Caco-2 (cell line): ENCODE measurements at regions not wholly inside any gene's neighbourhood (a gene's known extent, or its start where the extent isn't known, plus 50 kb on each side); places are given as distances from the start of the nearest gene placed in this dataset.

Source experiments
- BruUV-seq: library from RNA; stranded (reverse); fragments of 400-500 nt; replicated peaks from 2 replicates; lab custom pipeline; 2021; lab: Mats Ljungman, UMichigan
- CTCF ChIA-PET: fragments of 300-600 bp; sonication (Branson Sonifier 250); formaldehyde crosslinking; loops from one replicate; lab custom pipeline; 2022; ENCODE audit warnings: antibody characterized with exemption; lab: Charles Lee
- POLR2A ChIA-PET: fragments of 300-600 bp; sonication (Branson Sonifier 250); formaldehyde crosslinking; loops from one replicate; lab custom pipeline; 2022; ENCODE audit warnings: antibody characterized with exemption; lab: Charles Lee
- DNase-seq, 2 experiments: peaks; one replicate each; pipeline versions ENCODE4 v3.0.0 to v3.0.0-alpha.2; 2020 to 2022
- H3K27me3 ChIP-seq: replicated peaks from 2 replicates; pipeline ENCODE4 v1.6.0; 2011; ENCODE audit warnings: low read length; ENCODE audit not compliant: control insufficient read depth, insufficient read depth
- H3K36me3 ChIP-seq: 2 replicates; pipeline ENCODE4 v1.5.1; 2011; ENCODE audit warnings: low read length; ENCODE audit not compliant: control insufficient read depth, insufficient read depth
- H3K4me1 ChIP-seq: fragments of 250-450 bp; sonication (Bioruptor Pico); 2 replicates; pipeline ENCODE4 v1.5.1; 2020; ENCODE audit warnings: mild to moderate bottlenecking
- H3K4me3 ChIP-seq: 2 replicates; pipeline ENCODE4 v1.5.1; 2011; ENCODE audit warnings: low read depth, mild to moderate bottlenecking, control low read depth, low read length
- H3K9me3 ChIP-seq: fragments of 250-450 bp; sonication (Bioruptor Pico); 2 replicates; pipeline ENCODE4 v1.5.1; 2020; ENCODE audit warnings: mild to moderate bottlenecking, moderate library complexity
- H3K27ac Mint-ChIP-seq: one replicate; pipeline ENCODE4 v1.8.0; 2022; ENCODE audit warnings: mixed read lengths; ENCODE audit not compliant: unreplicated experiment
- H3K27me3 Mint-ChIP-seq: one replicate; pipeline ENCODE4 v1.8.0; 2022; ENCODE audit warnings: mixed read lengths; ENCODE audit not compliant: insufficient read depth, unreplicated experiment
- H3K36me3 Mint-ChIP-seq: one replicate; pipeline ENCODE4 v1.8.0; 2022; ENCODE audit warnings: mild to moderate bottlenecking, mixed read lengths; ENCODE audit not compliant: insufficient read depth, unreplicated experiment
- H3K4me1 Mint-ChIP-seq: one replicate; pipeline ENCODE4 v1.8.0; 2022; ENCODE audit warnings: low read depth, mixed read lengths; ENCODE audit not compliant: unreplicated experiment
- H3K4me3 Mint-ChIP-seq: one replicate; pipeline ENCODE4 v1.8.0; 2022; ENCODE audit warnings: mild to moderate bottlenecking, moderate library complexity, mixed read lengths; ENCODE audit not compliant: unreplicated experiment
- H3K9me3 Mint-ChIP-seq: one replicate; pipeline ENCODE4 v1.8.0; 2022; ENCODE audit warnings: mixed read lengths; ENCODE audit not compliant: unreplicated experiment
- intact Hi-C: fragments of 100-400 bp; cut with micrococcal nuclease; formaldehyde crosslinking; loops from one replicate; pipeline ENCODE4 v1.10.0; 2022; ENCODE audit not compliant: unreplicated experiment
- TF ChIP-seq, protein P1 (sequence below), 2 experiments: fragments of 200-600 bp in 1 of 2; IDR thresholded peaks; 1 replicate in 1 of 2; 2 replicates in 1 of 2; pipeline versions ENCODE4 v1.5.1 to v1.8.0; 2011 to 2022; ENCODE audit warnings: antibody characterized with exemption in 1 of 2, control low read depth in 1 of 2, inconsistent platforms in 1 of 2, low read depth in 1 of 2, low read length in 1 of 2, mild to moderate bottlenecking in 1 of 2, moderate library complexity in 1 of 2; ENCODE audit not compliant: insufficient read depth in 1 of 2, severe bottlenecking in 1 of 2, unreplicated experiment in 1 of 2

DNA sequence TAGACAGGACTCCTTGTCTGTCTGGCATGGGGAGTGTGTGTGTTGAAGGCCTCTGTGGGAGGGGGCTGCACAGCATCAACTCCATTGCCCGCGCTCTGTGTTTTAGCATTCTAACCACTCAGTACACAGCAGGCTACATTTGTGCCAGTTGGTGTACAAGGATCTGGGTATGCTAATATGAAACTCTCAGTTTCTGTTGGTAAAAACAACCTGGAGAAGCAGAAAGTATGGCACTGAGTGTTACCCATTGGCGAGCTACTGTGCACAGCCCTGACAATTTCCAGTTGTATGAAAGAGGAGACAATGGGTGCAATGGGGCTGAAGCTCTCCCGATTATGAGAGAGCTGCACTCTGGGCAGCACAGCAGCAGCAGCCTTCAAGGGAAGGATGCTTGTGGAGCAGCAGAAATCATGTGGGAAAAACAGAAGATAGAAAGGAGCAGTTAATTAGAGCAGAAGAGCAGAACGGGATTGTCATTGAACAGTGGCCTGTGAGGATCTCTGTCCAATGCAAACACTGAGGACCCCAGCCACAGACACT, 443.6 kb downstream of the CBLN2 start:
- H3K27me3 Mint-ChIP-seq: no peaks in the 10 kb centered on the region
- no peaks in the 10 kb centered on the region for H3K4me1 ChIP-seq
- no peaks in the 10 kb centered on the region for H3K27me3 ChIP-seq
- H3K27ac Mint-ChIP-seq: no peak overlapping the region
- no peaks in the 10 kb centered on the region for H3K4me1 Mint-ChIP-seq
- no peaks in the 10 kb centered on the region for H3K36me3 ChIP-seq
- H3K9me3 ChIP-seq: no peaks in the 10 kb centered on the region
- H3K4me3 Mint-ChIP-seq: no peak overlapping the region
- H3K36me3 Mint-ChIP-seq: no peaks in the 10 kb centered on the region
- H3K9me3 Mint-ChIP-seq: no peaks in the 10 kb centered on the region
- intact Hi-C loops: no loop called here
- no peak overlapping the region for H3K4me3 ChIP-seq
- DNase-seq: no peak
- CTCF ChIA-PET: no interaction called here
- TF ChIP-seq, protein P1, sequence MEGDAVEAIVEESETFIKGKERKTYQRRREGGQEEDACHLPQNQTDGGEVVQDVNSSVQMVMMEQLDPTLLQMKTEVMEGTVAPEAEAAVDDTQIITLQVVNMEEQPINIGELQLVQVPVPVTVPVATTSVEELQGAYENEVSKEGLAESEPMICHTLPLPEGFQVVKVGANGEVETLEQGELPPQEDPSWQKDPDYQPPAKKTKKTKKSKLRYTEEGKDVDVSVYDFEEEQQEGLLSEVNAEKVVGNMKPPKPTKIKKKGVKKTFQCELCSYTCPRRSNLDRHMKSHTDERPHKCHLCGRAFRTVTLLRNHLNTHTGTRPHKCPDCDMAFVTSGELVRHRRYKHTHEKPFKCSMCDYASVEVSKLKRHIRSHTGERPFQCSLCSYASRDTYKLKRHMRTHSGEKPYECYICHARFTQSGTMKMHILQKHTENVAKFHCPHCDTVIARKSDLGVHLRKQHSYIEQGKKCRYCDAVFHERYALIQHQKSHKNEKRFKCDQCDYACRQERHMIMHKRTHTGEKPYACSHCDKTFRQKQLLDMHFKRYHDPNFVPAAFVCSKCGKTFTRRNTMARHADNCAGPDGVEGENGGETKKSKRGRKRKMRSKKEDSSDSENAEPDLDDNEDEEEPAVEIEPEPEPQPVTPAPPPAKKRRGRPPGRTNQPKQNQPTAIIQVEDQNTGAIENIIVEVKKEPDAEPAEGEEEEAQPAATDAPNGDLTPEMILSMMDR (IDR thresholded peaks at IDR 0.05; ENCODE audit: insufficient read depth in 1 of 2, low read depth in 1 of 2, low read length in 1 of 2, severe bottlenecking in 1 of 2, unreplicated experiment in 1 of 2): no peak
- POLR2A ChIA-PET: no interaction called here
- no TSS peak for BruUV-seq

- no TSS peak for BruUV-seq
- DNase-seq: no peak
- Mint-ChIP-seq H3K27me3 (no peaks in the 10 kb centered on the region), H3K27ac (no peak overlapping the region), H3K9me3 (no peaks in the 10 kb centered on the region), H3K36me3 (no peaks in the 10 kb centered on the region), H3K4me1 (no peaks in the 10 kb centered on the region), H3K4me3 (no peak overlapping the region)
- CTCF ChIA-PET: no interaction called here
- no peaks in the 10 kb centered on the region for H3K36me3 ChIP-seq
- POLR2A ChIA-PET: no interaction called here
- H3K27me3 ChIP-seq: no peaks in the 10 kb centered on the region
- no peaks in the 10 kb centered on the region for H3K4me1 ChIP-seq
- TF ChIP-seq, protein P1 (IDR thresholded peaks at IDR 0.05; ENCODE audit: insufficient read depth in 1 of 2, low read depth in 1 of 2, low read length in 1 of 2, severe bottlenecking in 1 of 2, unreplicated experiment in 1 of 2): no peak
- no peak overlapping the region for H3K4me3 ChIP-seq
- no peaks in the 10 kb centered on the region for H3K9me3 ChIP-seq
- intact Hi-C loops: no loop called here
Measured at GRCh38 chr18:72091369-72091768, 452.8 kb downstream of the CBLN2 start.

GRCh38 chr18:72089432-72089831, 454.7 kb downstream of the CBLN2 start:
- Histone ChIP-seq H3K4me1 (no peaks in the 10 kb centered on the region), H3K4me3 (no peak overlapping the region), H3K27me3 (no peaks in the 10 kb centered on the region), H3K36me3 (no peaks in the 10 kb centered on the region), H3K9me3 (no peaks in the 10 kb centered on the region)
- no peaks in the 10 kb centered on the region for H3K4me1 Mint-ChIP-seq
- H3K9me3 Mint-ChIP-seq: no peaks in the 10 kb centered on the region
- POLR2A ChIA-PET: no interaction called here
- no peaks in the 10 kb centered on the region for H3K36me3 Mint-ChIP-seq
- H3K27me3 Mint-ChIP-seq: no peaks in the 10 kb centered on the region
- TF ChIP-seq, protein P1 (IDR thresholded peaks at IDR 0.05; ENCODE audit: insufficient read depth in 1 of 2, low read depth in 1 of 2, low read length in 1 of 2, severe bottlenecking in 1 of 2, unreplicated experiment in 1 of 2): no peak
- no peak overlapping the region for H3K4me3 Mint-ChIP-seq
- intact Hi-C loops: no loop called here
- H3K27ac Mint-ChIP-seq: no peak overlapping the region
- DNase-seq: no peak
- CTCF ChIA-PET: no interaction called here
- BruUV-seq: no TSS peak
